ENCODE measurements at regions not wholly inside any gene's neighbourhood (a gene's known extent, or its start where the extent isn't known, plus 50 kb on each side); places are given as distances from the start of the nearest gene placed in this dataset.

DNA sequence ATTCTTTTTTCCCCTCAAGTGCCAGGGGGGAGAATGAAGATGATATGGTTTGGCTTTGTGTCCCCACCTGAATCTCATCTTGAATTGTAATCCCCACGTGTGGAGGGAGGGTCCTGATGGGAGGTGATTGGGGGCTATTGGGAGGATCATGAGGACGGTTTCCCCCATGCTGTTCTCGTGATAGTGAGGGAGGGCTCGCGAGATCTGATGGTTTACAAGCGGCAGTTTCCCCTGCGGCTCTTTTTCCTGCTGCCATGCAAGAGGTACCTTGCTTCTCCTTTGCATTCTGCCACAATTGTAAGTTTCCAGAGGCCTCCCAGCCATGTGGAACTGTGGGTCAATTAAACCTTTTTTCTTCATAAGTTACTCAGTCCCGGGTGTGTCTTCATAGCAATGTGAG is 173.7 kb downstream of the CAND1 start:
- TF ChIP-seq, protein P1, sequence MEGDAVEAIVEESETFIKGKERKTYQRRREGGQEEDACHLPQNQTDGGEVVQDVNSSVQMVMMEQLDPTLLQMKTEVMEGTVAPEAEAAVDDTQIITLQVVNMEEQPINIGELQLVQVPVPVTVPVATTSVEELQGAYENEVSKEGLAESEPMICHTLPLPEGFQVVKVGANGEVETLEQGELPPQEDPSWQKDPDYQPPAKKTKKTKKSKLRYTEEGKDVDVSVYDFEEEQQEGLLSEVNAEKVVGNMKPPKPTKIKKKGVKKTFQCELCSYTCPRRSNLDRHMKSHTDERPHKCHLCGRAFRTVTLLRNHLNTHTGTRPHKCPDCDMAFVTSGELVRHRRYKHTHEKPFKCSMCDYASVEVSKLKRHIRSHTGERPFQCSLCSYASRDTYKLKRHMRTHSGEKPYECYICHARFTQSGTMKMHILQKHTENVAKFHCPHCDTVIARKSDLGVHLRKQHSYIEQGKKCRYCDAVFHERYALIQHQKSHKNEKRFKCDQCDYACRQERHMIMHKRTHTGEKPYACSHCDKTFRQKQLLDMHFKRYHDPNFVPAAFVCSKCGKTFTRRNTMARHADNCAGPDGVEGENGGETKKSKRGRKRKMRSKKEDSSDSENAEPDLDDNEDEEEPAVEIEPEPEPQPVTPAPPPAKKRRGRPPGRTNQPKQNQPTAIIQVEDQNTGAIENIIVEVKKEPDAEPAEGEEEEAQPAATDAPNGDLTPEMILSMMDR (IDR thresholded peaks at IDR 0.05): no peak
- TF ChIP-seq EZH2 (IDR thresholded peaks at IDR 0.05): no peak
- no peak for TF ChIP-seq EZH2phosphoT487 (IDR thresholded peaks at IDR 0.05)
